Loucy (cell line): ENCODE measurements at regions not wholly inside any gene's neighbourhood (a gene's known extent, or its start where the extent isn't known, plus 50 kb on each side); places are given as distances from the start of the nearest gene placed in this dataset.
A peak's percentile ranks its signal among the peaks of the same experiment; 100 is the strongest.

Experiments
- H2AFZ ChIP-seq: fragments of 200-600 bp; sonication (generic); 2 replicates; pipeline ENCODE4 v1.6.0; 2016; ENCODE audit warnings: antibody characterized with exemption, mild to moderate bottlenecking, low read length, moderate library complexity
- H3F3A ChIP-seq: fragments of 200-600 bp; 2 replicates; pipeline ENCODE4 v1.6.0; 2016; ENCODE audit warnings: antibody characterized with exemption, low read depth, mild to moderate bottlenecking
- H3K27me3 ChIP-seq: fragments of 200-600 bp; sonication (generic); 2 replicates; pipeline ENCODE4 v1.6.1; 2014; ENCODE audit warnings: low read length, mild to moderate bottlenecking; ENCODE audit not compliant: insufficient read depth, poor library complexity, severe bottlenecking
- H3K36me3 ChIP-seq: fragments of 200-600 bp; sonication (generic); 2 replicates; pipeline ENCODE4 v1.6.1; 2016; ENCODE audit warnings: low read length; ENCODE audit not compliant: insufficient read depth
- H3K4me1 ChIP-seq: fragments of 200-600 bp; sonication (generic); 2 replicates; pipeline ENCODE4 v1.5.1; 2014; ENCODE audit warnings: low read length, mild to moderate bottlenecking; ENCODE audit not compliant: insufficient read depth, poor library complexity, severe bottlenecking
- H3K4me2 ChIP-seq: fragments of 200-600 bp; sonication (generic); 2 replicates; pipeline ENCODE4 v1.6.0; 2014; ENCODE audit warnings: antibody characterized with exemption, low read length, low read depth, mild to moderate bottlenecking; ENCODE audit not compliant: poor library complexity, severe bottlenecking
- H3K4me3 ChIP-seq: fragments of 200-600 bp; sonication (generic); 2 replicates; pipeline ENCODE4 v1.5.1; 2014; ENCODE audit warnings: low read length, mild to moderate bottlenecking, mixed read lengths; ENCODE audit not compliant: poor library complexity, severe bottlenecking
- H3K79me2 ChIP-seq: fragments of 200-600 bp; sonication (generic); 2 replicates; pipeline ENCODE4 v1.6.1; 2014; ENCODE audit warnings: low read length; ENCODE audit not compliant: insufficient read depth
- H3K9ac ChIP-seq: fragments of 200-600 bp; sonication (generic); 2 replicates; pipeline ENCODE4 v1.6.0; 2014; ENCODE audit warnings: mild to moderate bottlenecking, low read depth, low read length, moderate library complexity; ENCODE audit not compliant: poor library complexity, severe bottlenecking
- H3K9me2 ChIP-seq: fragments of 200-600 bp; sonication (generic); replicated peaks from 2 replicates; pipeline ENCODE4 v1.6.1; 2016; ENCODE audit warnings: low read depth, low read length, mixed read lengths
- H3K9me3 ChIP-seq: fragments of 200-600 bp; sonication (generic); 2 replicates; pipeline ENCODE4 v1.6.1; 2014; ENCODE audit warnings: mild to moderate bottlenecking, antibody characterized with exemption, low read length, low read depth; ENCODE audit not compliant: insufficient read depth
- H4K20me1 ChIP-seq: fragments of 200-600 bp; sonication (generic); 2 replicates; pipeline ENCODE4 v1.6.0; 2014; ENCODE audit warnings: antibody characterized with exemption, low read length, mild to moderate bottlenecking; ENCODE audit not compliant: insufficient read depth, poor library complexity, severe bottlenecking
- CTCF ChIP-seq: fragments of 200-600 bp; sonication (generic); conservative IDR thresholded peaks from 2 replicates; pipeline ENCODE4 v1.5.1; 2014; ENCODE audit warnings: mild to moderate bottlenecking, antibody characterized with exemption, low read length
- EZH2phosphoT487 ChIP-seq: fragments of 200-600 bp; IDR thresholded peaks from 2 replicates; pipeline ENCODE4 v1.6.1; 2018; ENCODE audit warnings: antibody characterized with exemption, mild to moderate bottlenecking, moderate library complexity, borderline replicate concordance

DNA sequence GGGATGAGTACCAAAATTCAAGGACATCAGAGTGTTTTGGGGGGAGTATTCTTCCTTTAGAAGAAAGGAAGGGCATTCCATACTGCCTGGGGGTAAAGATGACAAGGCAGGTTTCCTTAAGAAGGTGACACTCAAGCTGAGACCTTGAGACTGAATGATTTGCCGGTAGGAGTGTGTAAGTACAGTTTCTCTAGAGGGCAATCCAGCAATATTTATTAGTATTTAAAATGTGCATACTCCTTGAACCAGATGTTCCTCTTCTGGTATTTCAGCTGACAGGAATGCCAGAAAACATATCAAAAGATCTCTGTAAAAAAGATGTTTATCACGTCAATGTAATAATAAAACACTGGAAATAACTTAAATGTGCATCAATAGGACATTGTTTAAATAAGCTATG is 106.4 kb upstream of the TMCC3 start:
- H3K4me1 ChIP-seq, result no peaks in the 10 kb centered on the region
- H3K36me3 ChIP-seq, result no peaks in the 10 kb centered on the region
- H3F3A ChIP-seq, result no peaks in the 10 kb centered on the region
- no peaks in the 10 kb centered on the region for H3K9me3 ChIP-seq
- no peak overlapping the region for H3K4me2 ChIP-seq
- H3K9me2 ChIP-seq, result no peaks in the 10 kb centered on the region
- H2AFZ ChIP-seq, result no peak overlapping the region
- no peak overlapping the region for H3K9ac ChIP-seq
- H3K4me3 ChIP-seq, result no peak overlapping the region
- H3K27me3 ChIP-seq, result no peaks in the 10 kb centered on the region
- TF ChIP-seq EZH2phosphoT487 (no peak), CTCF (no peak)
- H3K79me2 ChIP-seq, result no peaks in the 10 kb centered on the region
- H4K20me1 ChIP-seq, result no peaks in the 10 kb centered on the region

GRCh38 chr12:94755598-94755997 is 105.2 kb upstream of the TMCC3 start:
- Histone ChIP-seq H3K4me3 (no peak overlapping the region), H4K20me1 (no peaks in the 10 kb centered on the region), H3K4me1 (no peaks in the 10 kb centered on the region), H3K4me2 (no peak overlapping the region), H3K79me2 (no peaks in the 10 kb centered on the region), H3K36me3 (no peaks in the 10 kb centered on the region), H3K9me3 (no peaks in the 10 kb centered on the region), H3K9me2 (no peaks in the 10 kb centered on the region), H3K27me3 (no peaks in the 10 kb centered on the region), H3K9ac (no peak overlapping the region), H2AFZ (no peak overlapping the region), H3F3A (no peaks in the 10 kb centered on the region)
- TF ChIP-seq EZH2phosphoT487 (no peak), CTCF (no peak)

- Histone ChIP-seq H3K4me1 (no peaks in the 10 kb centered on the region), H3K36me3 (no peaks in the 10 kb centered on the region), H3F3A (no peaks in the 10 kb centered on the region), H3K79me2 (no peaks in the 10 kb centered on the region), H3K4me3 (no peak overlapping the region), H3K27me3 (no peaks in the 10 kb centered on the region), H3K9me2 (no peaks in the 10 kb centered on the region), H3K4me2 (no peak overlapping the region), H4K20me1 (no peaks in the 10 kb centered on the region), H3K9ac (no peak overlapping the region), H2AFZ (no peak overlapping the region), H3K9me3 (no peaks in the 10 kb centered on the region)
- TF ChIP-seq CTCF (peak; percentile 50), EZH2phosphoT487 (no peak)
These were observed 104.3 kb upstream of the TMCC3 start for GRCh38 chr12:94754653-94755052.
